H54 (cell line): ENCODE measurements at regions not wholly inside any gene's neighbourhood (a gene's known extent, or its start where the extent isn't known, plus 50 kb on each side); places are given as distances from the start of the nearest gene placed in this dataset.

ENCODE experiments used
- DNase-seq: peaks from one replicate; pipeline ENCODE4 v3.0.0; 2011; ENCODE audit warnings: low spot score, mixed read lengths; ENCODE audit not compliant: insufficient read length
- FAIRE-seq: peaks from 3 replicates; lab custom pipeline; 2011; peaks lifted over from hg19 to GRCh38; lab: Jason Lieb, UNC
- POLR2A ChIP-seq: IDR thresholded peaks from 2 replicates; pipeline ENCODE4 v1.6.1; 2011; ENCODE audit warnings: low read depth, mild to moderate bottlenecking, low read length

DNA sequence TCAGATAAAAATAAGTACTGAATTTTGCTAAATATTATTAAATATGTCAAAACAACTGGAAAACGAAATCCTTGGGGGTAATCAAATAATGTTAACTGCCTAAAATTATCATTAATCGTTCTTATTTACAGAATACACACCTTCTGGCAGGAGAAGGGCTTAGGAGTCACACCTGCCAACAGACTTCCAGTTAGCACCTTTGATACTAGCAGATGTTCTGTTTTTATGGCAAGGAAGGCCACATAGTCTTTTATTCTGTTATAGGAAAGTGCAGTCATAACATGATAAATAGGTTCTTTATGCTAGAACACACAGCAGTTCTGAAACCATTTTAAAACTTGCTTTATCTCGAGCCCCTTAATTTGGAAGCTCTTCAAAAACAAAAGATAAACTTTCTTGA is 464.1 kb downstream of the UTRN start:
- no peak for DNase-seq
- no peak for FAIRE-seq
- no peak for TF ChIP-seq POLR2A

DNA sequence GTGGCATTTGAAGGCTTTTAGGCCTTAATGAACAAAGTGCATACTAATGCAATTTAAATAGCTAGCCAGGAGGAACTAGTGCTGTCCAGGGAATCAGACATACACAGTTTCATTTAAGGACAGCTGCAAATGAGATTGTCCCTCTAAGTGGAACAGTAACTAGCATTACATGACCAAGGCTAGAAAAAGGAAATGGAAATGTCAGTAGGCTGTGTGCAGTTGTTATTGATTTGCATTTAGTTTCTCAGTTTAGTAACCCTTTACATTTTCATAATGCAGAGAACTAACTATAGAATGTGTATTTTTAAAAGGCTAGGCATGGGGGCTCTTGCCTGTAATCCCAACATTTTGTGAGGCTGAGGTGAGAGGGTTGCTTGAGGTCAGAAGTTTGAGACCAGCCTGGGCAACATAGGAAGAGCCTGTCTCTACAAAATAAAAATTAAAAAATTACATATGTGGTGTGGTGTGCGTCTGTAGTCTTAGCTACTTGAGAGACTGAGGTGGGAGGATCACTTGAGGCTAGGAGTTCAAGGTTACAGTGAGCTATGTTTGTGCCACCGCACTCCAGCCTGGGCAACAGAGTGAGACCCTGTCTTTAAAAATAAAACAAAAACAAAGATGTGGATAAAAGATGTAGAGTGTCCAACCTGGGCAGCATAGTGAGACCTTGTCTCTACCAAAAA is 468.0 kb downstream of the UTRN start:
- DNase-seq (no peak), FAIRE-seq (no peak)
- TF ChIP-seq POLR2A, result no peak

- FAIRE-seq, result no peak
- no peak for DNase-seq
Measured at GRCh38 chr6:144756469-144756868, 471.3 kb downstream of the UTRN start.

GRCh38 chr6:144757299-144757698 is 472.2 kb downstream of the UTRN start:
- FAIRE-seq (no peak), DNase-seq (no peak)
- no peak for TF ChIP-seq POLR2A

More at GRCh38 chr6:144756469-144756868, 471.3 kb downstream of the UTRN start:
- no peak for TF ChIP-seq POLR2A

- DNase-seq (no peak), FAIRE-seq (no peak)
- no peak for TF ChIP-seq POLR2A
Measured at GRCh38 chr6:144757730-144758129, 472.6 kb downstream of the UTRN start.

DNA sequence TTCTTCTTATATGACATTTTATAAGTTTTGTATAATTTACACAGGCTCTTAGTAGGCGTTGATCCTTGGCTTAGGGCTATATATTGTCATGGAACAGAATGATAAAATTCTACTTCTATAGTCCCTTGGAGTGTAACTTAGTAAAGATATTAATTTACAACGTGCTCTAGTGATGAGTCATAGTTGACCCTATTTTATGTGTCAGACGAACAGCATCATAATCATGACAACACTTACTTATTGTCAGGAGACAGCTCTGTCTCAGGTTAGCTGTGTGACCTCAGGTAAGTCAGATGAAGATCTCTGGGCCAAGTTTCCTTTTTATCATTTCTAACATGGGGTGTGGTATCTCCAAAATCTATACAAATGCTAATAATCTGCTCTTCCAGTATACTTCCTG is 473.5 kb downstream of the UTRN start:
- TF ChIP-seq POLR2A, result no peak
- no peak for FAIRE-seq
- no peak for DNase-seq

- DNase-seq (no peak), FAIRE-seq (no peak)
- TF ChIP-seq POLR2A, result no peak
Measured at GRCh38 chr6:144762469-144762868, 477.3 kb downstream of the UTRN start.

DNA sequence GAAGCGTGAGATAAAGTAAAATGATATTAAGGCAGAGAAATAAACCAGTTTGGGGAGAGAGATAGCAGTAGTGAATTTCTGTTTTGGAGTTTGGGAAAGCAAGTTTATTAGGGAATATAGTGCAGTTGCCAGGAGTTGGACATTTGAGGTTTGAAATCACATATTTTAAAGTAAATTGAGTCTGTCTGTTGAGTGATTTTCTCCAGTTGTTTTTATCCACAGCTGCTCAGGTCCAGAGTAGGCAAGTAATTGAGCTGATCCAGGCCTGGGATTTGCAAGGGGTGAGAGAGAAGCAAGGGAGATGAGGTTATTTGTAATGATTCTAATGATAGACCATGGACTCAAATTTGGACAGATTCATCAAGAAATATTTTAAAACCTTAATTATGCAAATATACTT is 481.9 kb downstream of the UTRN start:
- no peak for TF ChIP-seq POLR2A
- DNase-seq (no peak), FAIRE-seq (no peak)

GRCh38 chr6:144768551-144769075 is 483.5 kb downstream of the UTRN start:
- no peak for TF ChIP-seq POLR2A
- FAIRE-seq, result no peak

DNA sequence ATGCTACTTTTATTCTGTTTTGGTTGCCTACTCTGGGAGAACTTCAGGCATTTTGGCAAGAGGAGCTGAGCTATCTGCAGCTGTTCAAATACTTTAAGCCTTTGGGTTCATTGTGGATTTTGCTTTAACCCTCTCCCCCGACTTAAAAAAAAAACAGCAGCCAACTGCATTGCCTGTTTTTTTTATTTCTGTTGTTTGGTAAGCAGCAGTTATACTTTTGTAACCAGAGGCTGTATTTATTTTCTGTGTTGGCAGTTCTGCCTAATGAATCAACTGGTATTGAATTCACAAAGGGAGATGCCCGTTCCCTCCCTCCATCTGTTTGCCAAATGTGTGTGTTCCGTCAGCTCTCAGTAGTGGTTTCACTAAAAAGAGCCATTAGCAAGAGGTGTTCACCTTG is 484.0 kb downstream of the UTRN start:
- FAIRE-seq, result no peak
- DNase-seq, result no peak
- TF ChIP-seq POLR2A, result no peak

More at GRCh38 chr6:144768551-144769075, 483.5 kb downstream of the UTRN start:
- DNase-seq, result no peak

DNA sequence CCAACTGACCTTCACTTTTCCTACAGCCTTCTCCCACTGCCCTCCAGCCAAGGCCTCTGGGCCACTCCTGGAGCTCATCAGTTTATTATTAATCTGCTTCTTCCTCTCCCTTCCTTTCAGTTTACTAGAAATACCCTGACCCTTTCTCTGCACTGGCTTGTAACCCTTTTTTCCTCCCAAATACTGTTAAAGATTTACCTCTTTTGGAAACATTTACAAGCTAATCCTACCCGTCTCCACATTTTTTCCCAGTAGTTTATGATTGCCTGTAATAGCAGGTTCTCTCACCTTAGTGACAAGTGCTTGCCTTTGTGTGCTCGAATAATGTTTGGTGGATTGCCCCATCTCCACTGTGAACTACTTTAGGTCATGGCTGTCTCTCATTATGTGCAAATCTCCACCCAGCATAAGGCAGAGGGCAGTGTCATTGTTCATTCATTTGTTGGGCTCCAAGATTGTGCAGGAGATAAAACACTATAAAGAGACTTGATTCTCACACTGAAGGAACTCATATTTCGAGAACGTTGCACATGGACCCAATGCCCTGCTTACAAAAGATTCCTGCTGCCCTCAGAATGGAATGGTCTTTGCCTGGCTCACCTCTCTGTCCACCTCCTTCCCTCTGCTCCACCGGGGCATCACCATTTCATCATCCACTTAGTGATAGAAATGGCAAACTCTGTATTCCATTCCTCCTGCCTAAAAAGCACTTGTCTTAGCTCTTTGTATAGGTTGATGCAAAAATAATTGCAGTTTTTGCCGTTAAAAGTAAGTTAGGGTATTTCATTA is 491.1 kb downstream of the UTRN start:
- FAIRE-seq (no peak), DNase-seq (no peak)
- TF ChIP-seq POLR2A, result no peak

DNA sequence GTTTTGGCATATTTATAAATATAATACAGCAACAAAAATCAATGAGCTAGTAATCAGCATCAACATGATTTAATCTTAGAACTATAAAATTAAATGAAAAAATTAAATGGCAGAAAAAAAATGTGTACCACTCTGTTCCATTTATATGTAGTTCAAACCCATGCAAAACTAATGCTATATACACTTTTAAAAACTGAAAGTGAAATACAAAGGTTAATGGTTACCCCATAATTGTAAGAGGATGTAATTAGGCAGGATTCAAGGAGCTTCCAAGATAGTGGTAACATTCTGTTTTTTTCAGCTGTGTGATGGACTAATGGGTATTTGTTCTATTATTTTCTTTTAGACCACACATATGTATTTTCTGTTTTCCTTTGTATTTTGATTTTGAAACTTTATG is 492.1 kb downstream of the UTRN start:
- TF ChIP-seq POLR2A, result no peak
- no peak for FAIRE-seq
- DNase-seq, result no peak

- TF ChIP-seq POLR2A, result no peak
- DNase-seq (no peak), FAIRE-seq (no peak)
Measured at GRCh38 chr6:144778056-144778455, 492.9 kb downstream of the UTRN start.

GRCh38 chr6:144778773-144779492 is 493.8 kb downstream of the UTRN start:
- no peak for FAIRE-seq
- no peak for DNase-seq
- no peak for TF ChIP-seq POLR2A

GRCh38 chr6:144781836-144782235 is 496.7 kb downstream of the UTRN start:
- no peak for DNase-seq
- FAIRE-seq, result no peak
- TF ChIP-seq POLR2A, result no peak
